GM21381 (cell line): ENCODE measurements at regions not wholly inside any gene's neighbourhood (a gene's known extent, or its start where the extent isn't known, plus 50 kb on each side); places are given as distances from the start of the nearest gene placed in this dataset.

Experiments
- ATAC-seq: cut with Tn5 transposase; IDR thresholded peaks from one replicate; pipeline ENCODE4 v1.9.1; 2021; ENCODE audit warnings: mild to moderate bottlenecking, moderate library complexity; ENCODE audit not compliant: unreplicated experiment

DNA sequence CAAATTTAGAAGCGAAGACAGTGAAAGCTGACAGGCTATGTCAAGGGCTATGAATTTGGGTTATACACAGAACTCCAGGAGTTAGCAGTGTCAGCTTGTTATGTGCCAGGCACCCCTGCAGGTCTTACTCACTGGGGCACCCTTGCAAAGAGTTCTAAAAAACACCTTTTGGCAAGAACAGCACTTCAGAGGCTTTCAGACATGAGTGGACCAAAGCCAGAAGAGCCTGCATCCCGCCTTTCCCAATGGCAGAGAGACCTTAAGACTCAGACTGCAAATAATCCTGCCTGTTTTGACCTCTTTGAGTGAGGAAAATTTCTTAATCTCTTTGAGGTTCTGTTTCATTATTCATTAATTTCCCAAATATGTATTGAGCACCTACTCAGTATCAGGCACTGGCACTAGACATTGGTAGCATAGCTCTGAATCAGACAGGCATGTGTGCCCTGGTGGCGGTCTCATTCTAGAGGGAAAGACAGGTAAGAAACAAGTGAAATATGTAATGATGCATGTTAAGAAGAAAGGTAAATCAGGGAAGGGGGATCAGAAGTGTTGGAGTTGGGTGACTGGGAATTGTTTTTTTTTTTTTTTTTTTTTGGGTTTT, 280.0 kb downstream of the KBTBD8 start:
- no peak for ATAC-seq

DNA sequence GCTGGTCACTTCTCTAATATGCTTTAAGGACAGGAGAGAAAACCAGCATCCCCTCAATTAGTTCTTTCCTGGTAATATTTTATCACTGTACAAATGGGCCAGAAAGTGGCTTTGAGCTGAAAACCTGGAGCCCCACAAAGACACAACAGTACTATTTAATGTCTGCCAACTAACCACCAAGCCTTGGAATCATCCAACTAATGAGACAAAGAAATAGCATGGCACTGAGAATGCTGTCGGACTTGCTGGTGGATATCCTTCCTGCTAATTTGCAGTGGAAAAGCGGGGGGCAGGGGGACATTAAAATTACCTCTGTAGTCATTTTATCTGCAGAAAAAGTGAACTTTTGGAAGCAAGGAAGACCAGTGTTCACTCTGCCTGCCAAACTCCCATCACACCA, 288.5 kb downstream of the KBTBD8 start:
- no peak for ATAC-seq

DNA sequence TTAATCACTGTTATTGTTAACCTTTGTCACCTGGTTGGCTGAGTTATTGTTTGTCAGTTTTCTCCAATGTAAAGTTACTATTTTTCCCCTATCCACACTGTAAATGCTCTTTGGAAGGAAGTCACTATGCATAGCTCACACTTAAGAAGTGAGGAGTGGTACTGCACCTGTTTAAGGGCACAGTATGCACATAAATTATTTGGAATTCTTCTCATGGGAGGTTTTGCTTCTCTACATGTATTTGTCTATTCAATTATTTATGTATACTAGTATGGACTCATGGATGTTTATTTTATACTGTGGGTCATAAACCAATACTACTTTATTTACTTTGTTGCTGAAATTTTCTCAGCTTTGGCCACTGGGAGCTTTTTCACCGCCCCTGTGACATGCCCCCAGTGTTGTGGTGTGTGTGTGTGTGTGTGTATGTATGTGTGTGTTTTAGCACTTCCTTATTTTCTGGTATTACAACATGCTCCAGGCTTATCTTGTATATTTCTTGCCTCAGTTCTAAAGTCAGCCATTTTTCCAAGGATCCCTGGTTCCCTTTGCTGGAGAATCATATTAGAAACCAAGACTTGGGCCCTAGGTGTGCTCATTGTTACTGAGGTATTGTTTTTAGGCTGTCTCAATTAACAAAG, 290.5 kb downstream of the KBTBD8 start:
- ATAC-seq, result no peak

DNA sequence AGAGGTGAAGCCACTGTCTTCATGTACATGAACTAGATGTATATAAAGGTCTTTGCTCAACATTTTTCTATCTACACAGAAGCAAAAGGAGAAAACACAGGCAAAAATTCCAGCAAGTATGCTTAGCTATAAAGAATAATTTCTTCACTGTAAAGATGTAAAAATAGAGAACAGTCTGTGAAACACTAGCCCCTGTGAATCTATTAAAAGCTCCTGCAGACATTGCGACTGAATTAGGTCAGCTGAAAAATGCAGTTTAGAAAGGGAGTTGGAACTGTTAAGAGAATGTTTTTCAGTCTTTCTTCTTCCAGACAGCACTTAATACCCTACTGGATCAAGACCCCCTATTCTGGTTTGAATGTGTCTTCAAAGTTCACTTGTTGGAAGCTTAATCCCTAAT, 291.5 kb downstream of the KBTBD8 start:
- no peak for ATAC-seq

DNA sequence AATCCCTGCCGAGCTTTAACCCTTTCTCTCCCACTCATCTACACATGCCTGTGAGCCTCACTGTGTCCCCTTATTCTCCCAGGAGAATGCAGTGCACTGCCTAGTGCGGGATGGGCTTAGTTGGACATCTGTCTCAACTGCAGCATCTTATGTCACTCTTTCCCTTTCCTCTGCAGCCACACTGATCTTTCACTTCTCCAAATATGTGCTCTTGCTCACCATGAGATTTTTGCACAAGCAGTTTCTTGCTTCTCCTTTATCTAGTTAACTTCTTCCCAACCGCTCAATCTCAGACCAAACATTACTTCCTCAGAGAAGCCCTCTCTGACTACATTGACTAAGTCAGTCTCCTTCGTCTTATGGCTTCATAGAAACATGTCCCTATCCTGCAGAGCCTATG, 292.3 kb downstream of the KBTBD8 start:
- peak; percentile 48 for ATAC-seq

DNA sequence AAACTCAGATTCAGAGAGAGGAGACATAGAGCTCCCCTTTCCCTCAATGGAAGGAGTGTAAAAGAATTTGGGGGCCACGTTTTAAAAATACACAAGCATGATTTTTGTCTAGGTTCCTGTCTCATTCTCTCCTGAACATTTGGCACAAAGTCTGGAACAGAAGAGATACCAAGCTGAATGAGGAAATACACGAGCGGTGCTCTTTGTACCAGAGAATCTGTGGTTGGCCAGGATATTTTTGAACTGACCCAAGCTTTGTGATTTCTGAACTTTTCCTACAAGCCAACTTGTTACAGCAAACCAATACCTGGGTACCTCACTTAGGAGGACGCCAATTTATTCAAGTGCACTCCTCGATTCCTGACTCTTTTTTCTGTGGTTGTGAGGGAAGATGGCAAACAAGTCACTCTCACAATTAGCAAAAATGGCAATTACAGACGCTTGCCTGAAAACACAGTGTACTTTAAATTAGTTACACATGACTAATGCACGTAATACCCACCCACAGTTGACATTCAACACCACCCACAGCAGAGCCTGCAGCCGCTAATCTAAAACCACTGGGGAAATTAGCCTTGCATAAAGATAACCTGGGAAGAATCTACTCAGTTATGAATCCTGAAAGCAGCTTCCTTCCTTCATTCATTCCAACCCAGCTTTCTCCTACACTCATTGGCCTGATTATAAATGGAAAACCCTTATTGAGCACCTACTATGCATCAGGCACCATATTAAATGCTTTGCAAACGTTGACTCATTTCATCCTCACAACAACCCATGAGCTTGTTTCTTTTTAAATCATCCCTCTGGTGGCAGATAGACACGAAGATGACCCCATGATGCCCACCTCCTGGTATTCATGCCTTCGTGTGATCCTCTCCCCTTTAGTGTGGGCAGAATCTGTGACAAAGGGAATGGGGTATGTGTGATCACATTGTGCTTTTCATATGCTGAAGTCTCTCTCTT, 293.5 kb downstream of the KBTBD8 start:
- ATAC-seq, result no peak

DNA sequence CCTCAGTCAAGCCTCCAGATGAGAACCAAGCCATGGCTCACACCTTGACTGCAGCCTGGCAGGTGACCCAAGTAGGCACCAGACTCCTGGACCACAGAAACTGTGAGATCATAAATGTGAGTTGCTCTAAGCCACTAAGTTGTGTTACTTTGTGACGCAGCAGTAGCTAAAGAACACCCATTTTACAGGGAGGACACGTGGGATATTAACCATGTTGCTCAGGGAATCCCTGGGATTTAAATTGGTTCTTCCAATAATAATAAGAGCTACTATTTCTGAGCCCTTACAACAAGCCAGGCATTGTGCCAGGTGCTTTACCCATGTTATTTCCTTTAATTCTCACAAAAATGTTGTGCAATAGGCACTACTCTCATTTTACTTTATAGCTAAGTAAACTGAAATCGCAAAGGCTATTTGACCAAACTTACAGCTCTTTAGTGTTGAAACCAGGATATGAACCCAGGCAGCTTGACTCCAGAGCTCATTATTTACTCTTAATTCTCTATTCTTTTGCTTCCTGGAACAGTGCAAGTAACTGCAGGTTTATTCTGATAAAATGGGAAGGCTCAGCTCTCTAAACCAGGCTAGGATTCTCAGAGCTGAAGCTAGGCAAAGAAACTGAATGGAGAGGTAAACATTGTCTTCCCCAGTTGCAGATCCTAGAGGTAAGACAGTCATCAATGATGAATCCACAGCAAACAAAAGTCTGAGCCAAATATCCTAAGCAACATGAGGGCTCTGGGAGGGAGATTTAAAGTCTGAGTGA, 294.4 kb downstream of the KBTBD8 start:
- ATAC-seq, result no peak

DNA sequence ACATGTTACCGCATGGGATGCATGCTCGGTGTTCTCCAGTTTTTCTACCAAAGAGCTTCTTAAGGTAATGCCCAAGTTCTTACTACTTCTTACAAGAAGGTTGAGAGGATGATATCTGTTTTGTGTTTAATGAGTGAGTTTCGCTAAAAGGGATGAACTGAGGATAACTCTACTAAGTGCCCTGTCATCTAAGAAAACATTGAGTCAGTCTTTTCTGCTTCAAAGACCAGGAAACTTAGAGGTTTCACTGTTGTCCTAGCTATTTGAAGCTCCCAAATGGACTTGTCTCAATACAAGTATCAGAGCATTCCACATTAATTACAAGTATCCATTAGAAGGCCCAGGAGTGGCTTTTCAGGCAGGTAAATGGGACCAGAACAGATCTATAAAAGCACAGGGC, 296.2 kb downstream of the KBTBD8 start:
- ATAC-seq, result no peak

DNA sequence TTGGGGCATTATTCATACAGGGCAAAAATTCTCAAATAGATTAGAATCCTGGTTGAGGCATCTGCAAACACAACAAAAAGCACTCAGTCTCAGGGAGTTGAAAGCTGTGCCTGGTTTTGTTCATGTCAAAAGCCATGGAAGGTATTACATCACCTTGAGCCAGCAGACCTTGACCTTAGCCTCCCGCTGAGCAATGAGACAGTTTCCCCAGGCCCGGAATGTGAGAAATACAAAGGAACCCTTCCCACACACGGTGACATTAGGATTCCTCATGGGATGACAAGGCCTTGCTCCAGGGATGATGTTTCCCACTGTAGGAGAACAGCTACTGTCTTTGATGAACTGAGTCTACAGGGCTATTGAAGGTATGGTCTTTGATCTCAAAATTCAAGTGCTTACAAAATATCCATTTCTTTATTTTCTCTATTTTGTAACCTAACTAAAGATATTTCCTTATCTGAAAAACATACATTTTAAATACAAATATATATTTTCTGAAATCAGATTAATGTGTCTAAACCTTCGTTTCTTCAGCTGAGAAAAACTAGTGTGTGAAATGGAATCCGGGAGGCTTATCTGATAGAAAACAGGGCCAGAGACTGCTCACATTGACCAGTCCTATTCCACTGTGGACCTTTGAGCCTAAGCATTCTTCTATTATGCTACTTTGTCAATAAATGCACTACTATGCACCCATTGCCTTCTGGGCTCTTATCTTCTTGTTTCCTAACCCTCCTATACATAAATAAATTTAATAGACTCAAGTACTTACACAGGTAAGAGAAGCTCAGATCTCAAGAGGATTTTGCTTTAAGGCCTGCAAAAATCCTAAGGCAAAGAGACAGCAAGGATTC, 298.2 kb downstream of the KBTBD8 start:
- ATAC-seq, result no peak

DNA sequence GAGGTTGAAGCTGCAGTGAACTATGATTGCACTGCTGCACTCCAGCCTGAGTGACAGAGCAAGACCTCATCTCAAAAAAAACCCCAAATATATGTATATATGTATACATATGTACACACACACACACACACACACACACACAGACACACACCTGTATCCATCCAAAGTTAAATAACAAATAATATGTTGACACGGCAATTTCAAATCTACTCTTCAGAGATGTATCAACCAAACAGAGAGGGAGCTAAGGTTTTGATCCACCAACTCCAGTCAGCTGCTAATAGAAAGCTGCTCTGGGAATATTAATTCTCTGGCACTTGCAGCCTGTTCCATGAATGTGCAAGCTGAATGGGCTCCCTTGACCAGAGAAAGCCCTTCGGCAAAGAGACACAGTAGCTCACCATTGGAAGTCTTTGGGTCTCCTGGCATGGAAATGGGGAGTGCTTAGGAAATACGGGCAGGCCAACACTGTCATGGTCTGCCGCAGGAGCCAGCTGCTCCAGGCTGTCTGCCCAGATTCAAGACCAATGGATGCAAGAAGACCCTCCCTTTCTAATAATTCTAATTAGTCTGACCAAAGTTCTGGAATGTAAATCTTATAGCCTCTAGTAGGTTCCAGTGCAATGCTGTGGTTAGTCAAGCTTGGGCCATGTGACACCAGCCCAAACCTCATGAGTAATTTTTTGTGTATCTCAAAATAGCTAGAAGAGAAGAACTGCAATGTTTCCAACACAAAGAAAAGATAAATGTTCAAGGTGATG, 299.8 kb downstream of the KBTBD8 start:
- no peak for ATAC-seq

DNA sequence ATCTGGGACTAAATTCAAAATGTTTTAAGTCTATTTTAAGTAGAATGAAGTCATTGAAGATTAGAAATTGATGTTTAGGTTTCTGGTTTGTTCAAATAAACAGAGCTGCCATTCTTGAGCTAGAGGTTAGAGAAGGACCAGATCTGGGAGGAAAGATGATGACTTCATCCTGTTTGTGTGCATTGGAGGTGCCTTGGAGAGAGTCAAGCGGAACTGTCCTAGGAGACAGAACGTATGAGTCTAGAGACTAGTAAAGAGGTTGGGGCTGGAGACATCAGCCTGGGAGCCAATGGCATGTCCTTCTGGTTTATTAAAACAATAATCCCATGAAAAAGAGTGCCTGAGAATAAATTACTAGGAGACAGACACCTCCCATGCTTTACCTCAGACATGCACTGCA, 303.4 kb downstream of the KBTBD8 start:
- no peak for ATAC-seq

DNA sequence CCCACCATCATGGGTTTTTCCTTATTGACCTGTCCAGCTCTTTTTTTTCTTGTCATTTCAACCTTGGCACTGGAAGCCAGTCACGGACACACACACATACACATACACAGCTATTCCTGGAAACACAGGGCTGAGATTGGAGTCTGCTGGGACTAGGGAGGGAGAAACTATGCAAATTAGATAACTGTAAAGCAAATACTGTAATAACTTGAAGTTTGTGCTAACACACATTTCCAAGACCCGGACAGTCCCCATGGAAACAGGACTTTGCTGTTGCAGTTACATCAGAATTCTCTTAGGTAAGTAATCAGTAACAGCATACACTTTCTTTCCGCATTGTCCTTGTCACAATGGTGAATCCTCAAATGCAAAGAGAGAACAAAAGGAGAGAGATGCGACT, 304.4 kb downstream of the KBTBD8 start:
- no peak for ATAC-seq

DNA sequence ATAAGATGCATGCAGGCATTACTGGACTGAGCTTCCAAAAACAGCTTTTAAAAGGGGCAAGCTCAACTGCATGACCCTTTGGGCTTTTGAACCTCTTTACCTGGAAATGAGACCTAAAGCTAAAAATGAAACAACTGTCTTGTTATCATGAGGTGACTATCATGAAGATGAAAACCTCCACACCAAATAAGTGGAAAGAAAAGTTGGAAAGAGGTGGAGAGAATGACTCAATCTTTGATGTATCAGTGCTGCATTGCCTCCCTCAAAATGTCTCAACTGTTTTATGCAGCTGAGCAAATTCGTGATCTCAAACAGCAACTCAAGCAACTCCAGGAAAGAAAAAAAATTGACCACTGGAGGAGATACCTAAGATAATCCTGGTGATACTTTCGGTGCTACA, 307.1 kb downstream of the KBTBD8 start:
- no peak for ATAC-seq

DNA sequence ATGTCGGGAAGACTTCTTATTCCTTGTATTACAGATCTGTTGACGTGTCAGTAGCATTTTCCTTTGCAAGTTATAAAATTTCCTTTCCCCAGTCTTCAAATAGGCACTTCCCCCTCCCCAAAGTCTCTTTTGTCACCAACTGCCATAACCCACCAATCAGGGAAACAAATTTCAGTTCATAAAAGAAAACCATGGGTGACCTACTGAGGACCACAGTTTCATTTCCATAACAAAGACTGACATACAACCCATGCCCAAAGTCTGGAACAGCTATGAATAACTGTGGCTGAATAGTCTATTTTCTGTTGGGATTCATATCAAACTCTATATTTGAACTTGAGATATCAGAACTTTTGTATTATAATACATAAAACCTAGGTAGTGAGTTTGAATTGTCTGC, 307.8 kb downstream of the KBTBD8 start:
- no peak for ATAC-seq

DNA sequence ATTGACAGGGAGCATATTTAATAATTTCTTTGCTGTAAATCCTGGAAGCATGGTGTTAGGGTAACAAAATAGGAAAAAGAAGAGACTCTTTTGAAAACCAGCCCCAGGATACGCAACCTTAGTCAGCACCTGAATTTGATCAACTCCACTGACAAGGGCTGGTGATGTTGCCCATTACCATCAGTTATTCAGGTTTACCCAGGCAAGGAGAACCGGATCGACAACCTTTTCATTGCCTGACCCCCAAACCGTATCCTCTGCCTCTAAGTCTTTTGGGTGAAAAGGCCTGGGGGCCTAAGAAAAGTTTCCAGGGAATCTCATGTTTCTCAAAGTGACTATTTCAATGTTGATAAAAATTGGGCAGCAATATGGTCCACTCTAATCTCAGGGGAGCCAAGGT, 313.3 kb downstream of the KBTBD8 start:
- ATAC-seq, result no peak

DNA sequence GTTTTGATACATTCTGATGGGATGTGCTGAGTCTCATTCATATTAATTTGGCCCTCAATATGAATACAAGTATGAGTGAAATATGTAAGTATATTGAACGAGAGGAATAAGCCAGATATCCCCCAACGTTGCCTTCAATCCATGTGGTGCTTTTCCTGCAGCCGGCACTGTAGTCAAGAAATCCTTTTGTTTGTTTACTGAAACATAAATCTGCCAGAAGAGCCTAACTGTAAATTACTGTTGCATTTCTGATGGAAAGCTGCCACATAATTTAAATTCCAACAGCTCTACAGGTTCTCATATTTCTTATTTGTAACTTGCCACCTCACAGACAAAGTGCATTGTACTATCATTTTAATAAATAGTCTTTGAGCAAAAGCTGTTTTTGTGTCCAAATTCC, 314.0 kb downstream of the KBTBD8 start:
- ATAC-seq, result no peak

DNA sequence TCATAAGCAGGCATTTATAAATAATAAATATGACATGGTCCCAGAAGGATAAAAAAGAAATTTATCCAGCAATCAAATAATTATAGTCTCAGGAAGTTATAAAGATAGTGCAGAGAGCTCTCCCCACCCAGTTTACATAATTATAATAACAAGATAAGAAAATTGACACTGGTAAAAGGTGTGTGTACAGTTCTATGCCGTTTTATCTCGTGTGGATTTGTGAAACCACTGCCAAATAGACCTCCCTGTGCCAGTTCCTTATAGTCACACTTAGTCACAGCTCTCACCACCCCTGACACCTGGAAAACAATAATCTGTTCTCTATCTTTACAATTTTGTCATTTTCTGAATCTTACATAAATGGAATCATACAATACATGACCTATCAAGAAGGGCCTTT, 320.1 kb downstream of the KBTBD8 start:
- ATAC-seq, result no peak

DNA sequence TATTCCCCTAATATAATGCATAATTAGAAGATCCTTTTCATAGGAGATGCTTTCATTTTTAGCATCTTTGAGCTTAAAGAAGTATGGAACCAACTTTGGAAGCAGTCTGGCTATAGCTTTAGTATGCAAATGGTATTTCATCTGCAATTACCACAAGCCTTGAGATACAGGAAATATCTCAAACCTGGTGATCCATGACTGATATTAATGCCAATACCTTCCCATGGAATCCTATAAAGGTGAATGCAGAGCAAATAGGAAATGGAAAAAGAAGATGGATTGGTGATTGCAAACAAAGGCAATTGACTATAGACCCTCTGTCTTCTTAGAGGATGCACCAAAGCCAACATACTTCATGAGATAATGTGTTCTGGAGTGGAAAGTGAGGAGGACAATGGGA, 326.4 kb downstream of the KBTBD8 start:
- ATAC-seq, result no peak
